ENCODE measurements at regions not wholly inside any gene's neighbourhood (a gene's known extent, or its start where the extent isn't known, plus 50 kb on each side); places are given as distances from the start of the nearest gene placed in this dataset.

DNA sequence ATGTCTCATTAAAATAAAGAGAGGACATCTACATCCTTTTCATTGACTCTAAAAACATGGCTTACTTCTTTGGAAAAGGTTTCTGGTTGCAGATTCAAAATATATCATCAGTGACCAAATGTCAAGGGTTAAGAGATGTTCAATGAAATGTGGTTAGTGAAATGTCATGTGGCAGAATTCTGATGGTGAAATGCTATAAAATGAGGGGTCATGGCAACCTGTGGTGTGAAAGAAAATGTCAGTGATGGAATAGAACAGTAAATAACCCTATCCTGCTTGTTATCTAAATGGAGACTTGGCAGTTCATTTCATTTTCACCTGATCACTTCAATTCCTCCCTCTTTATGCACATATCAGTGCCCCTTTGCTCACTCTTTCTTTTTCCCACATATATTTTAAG is 79.4 kb downstream of the TFPI2 start:
- no peak for ATAC-seq
- H3K4me1 ChIP-seq (ENCODE audit: insufficient read depth, low read length) = no peaks in the 10 kb centered on the region
- no peaks in the 10 kb centered on the region for H3K36me3 ChIP-seq (replicated peaks in 1 of 2; ENCODE audit: control insufficient read depth in 1 of 2, insufficient read depth in 2 of 2, low read length in 2 of 2)
- no peaks in the 10 kb centered on the region for H3K27me3 ChIP-seq (ENCODE audit: control insufficient read depth in 1 of 2, insufficient read depth in 2 of 2, low read length in 2 of 2)
- POLR2A ChIA-PET = no interaction called here
- no TSS peak for BruUV-seq (replicated peaks)
- H2AFZ ChIP-seq (ENCODE audit: low read length) = no peak overlapping the region
- no peak overlapping the region for H3K4me2 ChIP-seq (ENCODE audit: low read depth, low read length)
- TF ChIP-seq ZFP82 (CRISPR knock-in tag; IDR thresholded peaks at IDR 0.05; ENCODE audit: borderline replicate concordance) (no peak), ZNF513 (CRISPR knock-in tag; conservative IDR thresholded peaks at IDR 0.05) (no peak), ZBTB40 (IDR thresholded peaks at IDR 0.05) (no peak), ZBTB40 (CRISPR knock-in tag; IDR thresholded peaks at IDR 0.05) (no peak), ZSCAN12 (CRISPR knock-in tag; IDR thresholded peaks at IDR 0.05) (no peak)
- TF ChIP-seq, protein P1, sequence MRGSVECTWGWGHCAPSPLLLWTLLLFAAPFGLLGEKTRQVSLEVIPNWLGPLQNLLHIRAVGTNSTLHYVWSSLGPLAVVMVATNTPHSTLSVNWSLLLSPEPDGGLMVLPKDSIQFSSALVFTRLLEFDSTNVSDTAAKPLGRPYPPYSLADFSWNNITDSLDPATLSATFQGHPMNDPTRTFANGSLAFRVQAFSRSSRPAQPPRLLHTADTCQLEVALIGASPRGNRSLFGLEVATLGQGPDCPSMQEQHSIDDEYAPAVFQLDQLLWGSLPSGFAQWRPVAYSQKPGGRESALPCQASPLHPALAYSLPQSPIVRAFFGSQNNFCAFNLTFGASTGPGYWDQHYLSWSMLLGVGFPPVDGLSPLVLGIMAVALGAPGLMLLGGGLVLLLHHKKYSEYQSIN (CRISPR knock-in tag; IDR thresholded peaks at IDR 0.05; ENCODE audit: borderline replicate concordance) = no peak
- intact Hi-C loops (cut with micrococcal nuclease; ENCODE audit: unreplicated experiment) (no loop called here), in situ Hi-C loops (cut with HindIII; ENCODE audit: extremely low pct_ligation_motif_present, low pct_unique_long_range_greater_than_20kb) (no loop called here)
- no peaks in the 10 kb centered on the region for H4K20me1 ChIP-seq (ENCODE audit: insufficient read depth, low read length)
- H3K4me3 ChIP-seq (replicated peaks in 1 of 3; ENCODE audit: insufficient read depth in 1 of 3, low read depth in 2 of 3, low read length in 3 of 3) = no peak overlapping the region
- FAIRE-seq = no peak
- H3K27ac ChIP-seq (ENCODE audit: extremely low read length, insufficient read depth, low read length) = no peak overlapping the region
- H3K9ac ChIP-seq (ENCODE audit: insufficient read depth, low read depth, low read length) = no peak overlapping the region
- no peaks in the 10 kb centered on the region for H3K79me2 ChIP-seq (ENCODE audit: insufficient read depth, low read length)
- CTCF ChIA-PET (ENCODE audit: low intra/inter-chr PET ratio, low total read pairs) = no interaction called here
- no peak for DNase-seq (ENCODE audit: low spot score)
- H3K9me3 ChIP-seq (ENCODE audit: low read length) = no peaks in the 10 kb centered on the region

Measured in HepG2 (cell line).